CD4-positive, alpha-beta T cell treated with Interleukin-1 beta for 1 hour (primary cell): ENCODE measurements at regions not wholly inside any gene's neighbourhood (a gene's known extent, or its start where the extent isn't known, plus 50 kb on each side); places are given as distances from the start of the nearest gene placed in this dataset.
A peak's percentile ranks its signal among the peaks of the same experiment; 100 is the strongest.
"Not testable (repeated sequence)": the region's sequence is repeated elsewhere in the genome, so short reads cannot be mapped to it uniquely, and the experiment has no call there.

Source experiments
- DNase-seq, 2 donors: peaks; one replicate each; pipeline ENCODE4 v3.0.0-alpha.2; 2020 to 2022

- DNase-seq, result no peak
Observed at GRCh38 chrX:1853916-1854315, 239.1 kb downstream of the ASMT start.

DNA sequence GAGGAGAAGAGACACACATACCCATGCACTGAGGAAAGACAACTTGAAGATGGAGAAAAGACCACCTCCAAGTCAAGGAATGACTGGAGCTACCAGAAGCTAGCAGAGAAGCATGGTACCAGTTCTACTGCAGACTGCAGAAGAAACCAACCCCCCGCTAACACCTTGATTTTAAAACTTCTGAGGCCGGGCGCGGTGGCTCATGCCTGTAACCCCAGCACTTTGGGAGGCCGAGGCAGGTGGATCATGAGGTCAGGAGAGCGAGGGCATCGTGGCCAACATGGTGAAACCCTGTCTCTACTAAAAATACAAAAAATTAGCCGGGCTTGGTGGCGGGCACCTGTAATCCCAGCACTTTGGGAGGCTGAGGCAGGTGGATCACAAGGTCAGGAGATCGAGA, 240.0 kb downstream of the ASMT start:
- DNase-seq, result not testable (repeated sequence)

DNA sequence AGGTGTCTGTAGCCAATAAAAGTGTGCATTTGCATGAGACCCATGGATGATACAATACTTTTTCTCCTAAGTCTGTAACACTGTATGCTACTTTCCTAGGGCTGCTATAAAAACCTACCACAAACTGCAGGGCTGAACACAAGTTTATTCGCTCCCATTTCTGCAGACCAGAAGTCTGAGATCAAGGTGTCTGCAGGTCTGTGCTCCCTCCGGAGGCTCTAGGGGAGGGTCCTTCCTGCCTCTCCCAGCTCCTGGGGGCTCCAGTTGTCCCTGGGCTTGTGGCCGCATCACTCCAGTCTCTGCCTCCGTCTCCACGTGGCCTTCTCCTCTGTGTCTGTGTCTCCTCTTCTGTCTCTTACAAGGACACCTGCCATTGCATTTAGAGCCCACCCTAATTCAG, 244.4 kb downstream of the ASMT start:
- not testable (repeated sequence) for DNase-seq

DNA sequence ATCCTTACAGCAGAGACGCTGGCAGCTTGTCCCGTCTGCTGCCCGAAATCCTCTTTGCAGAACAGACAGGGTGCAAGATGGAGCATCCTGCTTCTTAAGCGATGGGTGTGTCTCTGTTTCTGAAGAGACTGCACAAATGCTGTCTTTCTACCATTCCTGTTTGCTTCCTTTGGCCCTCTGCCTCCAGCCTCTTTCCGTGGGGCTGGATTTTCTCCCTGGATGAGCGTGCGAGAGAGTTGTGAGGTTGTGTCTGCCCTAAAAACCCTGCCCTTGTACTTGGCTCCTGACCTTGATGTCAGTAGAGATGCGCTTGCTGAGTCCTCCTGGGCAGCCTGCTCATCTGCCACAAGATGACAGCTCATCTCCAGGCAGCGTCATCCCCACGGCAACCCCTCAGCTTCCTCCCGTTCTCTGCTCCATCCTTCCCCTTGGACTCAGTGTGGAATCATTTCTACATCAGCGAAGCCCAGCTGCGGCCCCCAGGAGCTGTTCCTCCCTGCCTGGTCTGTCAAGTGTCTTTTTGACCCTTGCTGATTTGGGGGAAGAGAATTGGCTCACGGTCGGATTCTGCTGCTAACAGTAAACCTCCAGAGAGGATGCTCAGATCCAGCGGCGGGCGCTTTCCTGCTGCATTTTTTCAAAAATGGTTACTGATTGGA, 246.2 kb downstream of the ASMT start:
- DNase-seq, result peak in 1 of 2 donors; percentile 1

GRCh38 chrX:1863995-1864394, 249.1 kb downstream of the ASMT start:
- DNase-seq, result not testable (repeated sequence)

GRCh38 chrX:1870421-1870820, 255.6 kb downstream of the ASMT start:
- DNase-seq, result no peak

GRCh38 chrX:1871887-1872286, 257.0 kb downstream of the ASMT start:
- DNase-seq, result no peak

DNA sequence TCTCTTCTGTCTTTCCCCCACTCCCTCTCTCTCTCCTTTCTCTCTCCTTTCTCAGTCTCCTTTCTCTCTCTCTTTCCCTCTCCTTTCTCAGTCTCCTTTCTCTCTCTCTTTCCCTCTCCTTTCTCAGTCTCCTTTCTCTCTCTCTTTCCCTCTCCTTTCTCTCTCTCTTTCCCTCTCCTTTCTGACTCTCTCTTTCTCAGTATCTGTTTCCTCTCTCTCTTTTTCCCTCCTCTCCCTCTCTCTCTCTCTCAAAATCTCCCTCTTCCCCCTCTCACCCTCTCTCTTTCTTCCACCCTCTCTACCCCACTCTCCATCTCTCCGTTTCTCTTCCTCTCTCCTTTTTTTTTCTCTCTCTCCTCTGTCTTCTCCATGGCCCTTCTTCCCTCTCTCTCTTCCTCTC, 258.8 kb downstream of the ASMT start:
- no peak for DNase-seq

- no peak for DNase-seq
Observed at GRCh38 chrX:1874416-1874815, 259.6 kb downstream of the ASMT start.

- DNase-seq, result no peak
Observed at GRCh38 chrX:1874899-1875298, 260.0 kb downstream of the ASMT start.

GRCh38 chrX:1876041-1876440, 261.2 kb downstream of the ASMT start:
- DNase-seq, result no peak

- DNase-seq, result no peak
Observed at GRCh38 chrX:1877780-1878179, 262.9 kb downstream of the ASMT start.

DNA sequence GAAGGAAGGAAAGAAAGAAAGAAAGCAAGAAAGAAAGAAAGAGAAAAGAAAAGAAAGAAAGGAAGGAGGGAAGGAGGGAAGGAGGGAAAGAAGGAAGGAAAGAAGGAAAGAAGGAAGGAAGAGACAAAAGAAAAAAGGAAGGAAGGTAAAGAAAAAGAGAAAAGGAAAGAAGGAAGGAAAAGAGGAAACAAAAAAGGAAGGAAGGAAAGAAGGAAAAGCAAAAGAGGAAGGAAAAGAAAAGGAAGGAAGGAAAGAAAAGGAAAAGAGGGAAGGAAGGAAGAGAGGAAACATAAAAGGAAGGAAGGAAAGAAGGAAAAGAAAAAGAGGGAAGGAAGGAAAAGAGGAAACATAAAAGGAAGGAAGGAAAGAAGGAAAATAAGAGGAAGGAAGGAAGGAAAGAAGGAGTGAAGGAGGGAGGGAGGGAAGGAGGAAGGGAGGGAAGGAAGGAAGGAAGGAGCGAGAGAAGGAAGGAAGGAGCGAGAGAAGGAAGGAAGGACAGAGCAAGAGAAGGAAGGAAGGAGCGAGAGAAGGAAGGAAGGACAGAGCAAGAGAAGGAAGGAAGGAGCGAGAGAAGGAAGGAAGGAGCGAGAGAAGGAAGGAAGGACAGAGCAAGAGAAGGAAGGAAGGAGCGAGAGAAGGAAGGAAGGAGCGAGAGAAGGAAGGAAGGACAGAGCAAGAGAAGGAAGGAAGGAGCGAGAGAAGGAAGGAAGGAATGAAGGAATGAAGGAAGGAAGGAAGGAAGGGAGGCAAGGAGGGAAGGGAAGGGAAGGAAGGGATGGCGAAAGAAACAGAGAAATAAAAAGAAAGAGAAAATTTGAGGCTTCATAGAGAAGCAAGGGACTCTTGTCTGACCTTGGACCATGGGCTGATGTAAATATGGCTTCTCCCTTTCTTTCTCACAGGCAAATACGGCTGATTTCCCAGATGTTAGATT, 266.3 kb downstream of the ASMT start:
- DNase-seq, result not testable (repeated sequence)

- DNase-seq, result no peak
Observed at GRCh38 chrX:1883772-1884171, 268.9 kb downstream of the ASMT start.

DNA sequence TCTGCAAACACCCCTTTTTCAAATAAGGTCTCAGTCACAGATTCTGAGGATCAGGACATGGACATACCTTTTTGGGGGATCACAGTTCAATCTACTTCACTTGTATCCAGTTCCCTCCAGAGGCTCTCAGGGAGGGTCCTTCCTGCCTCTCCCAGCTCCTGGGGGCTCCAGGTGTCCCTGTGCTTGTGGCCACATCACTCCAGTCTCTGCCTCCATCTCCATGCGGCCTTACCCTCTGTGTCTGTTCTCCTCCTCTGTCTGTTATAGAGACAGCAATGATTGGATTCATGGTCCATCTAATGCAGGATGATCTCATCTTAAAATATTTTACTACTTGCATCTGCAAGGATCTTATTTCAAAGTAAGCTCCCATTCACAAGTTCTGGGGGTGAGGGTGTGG, 269.6 kb downstream of the ASMT start:
- no peak for DNase-seq

- DNase-seq, result no peak
Observed at GRCh38 chrX:1885116-1885515, 270.3 kb downstream of the ASMT start.

DNA sequence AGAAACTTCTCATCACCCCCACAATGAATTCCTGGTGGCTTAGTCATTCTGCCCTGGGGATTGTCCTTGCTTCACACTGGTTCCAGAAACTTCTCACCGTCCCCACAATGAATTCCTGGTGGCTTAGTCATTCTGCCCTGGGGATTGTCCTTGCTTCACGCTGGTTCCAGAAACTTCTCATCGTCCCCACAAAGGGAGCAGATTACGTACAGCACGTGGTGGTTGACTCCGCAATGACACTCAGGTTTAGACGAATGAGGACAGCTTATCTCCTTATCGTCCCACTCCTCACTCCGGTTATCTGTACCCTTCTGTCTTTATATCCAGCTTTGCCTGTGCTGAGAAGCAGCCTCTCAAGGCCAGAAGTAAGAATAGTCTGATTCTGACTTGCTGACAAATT, 273.4 kb downstream of the ASMT start:
- not testable (repeated sequence) for DNase-seq

- no peak for DNase-seq
Observed at GRCh38 chrX:1894026-1894294, 279.1 kb downstream of the ASMT start.

DNA sequence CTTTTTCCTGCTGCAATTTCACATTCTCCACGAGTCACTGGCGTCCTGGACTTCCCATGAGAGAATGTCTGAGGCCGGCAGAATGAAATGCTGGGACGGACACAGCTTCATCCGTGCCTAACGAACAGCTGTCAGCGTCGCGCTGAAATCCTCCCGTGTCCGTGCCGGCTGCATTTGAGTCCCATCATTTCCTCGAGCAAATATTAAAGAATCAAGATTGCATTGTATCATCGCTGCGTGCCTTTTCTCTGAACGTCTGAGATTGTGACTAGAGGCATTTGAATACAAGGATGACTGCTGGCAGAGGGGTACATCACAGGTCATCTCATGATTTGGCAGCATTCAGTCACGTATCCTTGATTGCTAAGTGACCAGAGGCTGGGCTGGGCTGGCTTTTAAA, 279.9 kb downstream of the ASMT start:
- no peak for DNase-seq

DNA sequence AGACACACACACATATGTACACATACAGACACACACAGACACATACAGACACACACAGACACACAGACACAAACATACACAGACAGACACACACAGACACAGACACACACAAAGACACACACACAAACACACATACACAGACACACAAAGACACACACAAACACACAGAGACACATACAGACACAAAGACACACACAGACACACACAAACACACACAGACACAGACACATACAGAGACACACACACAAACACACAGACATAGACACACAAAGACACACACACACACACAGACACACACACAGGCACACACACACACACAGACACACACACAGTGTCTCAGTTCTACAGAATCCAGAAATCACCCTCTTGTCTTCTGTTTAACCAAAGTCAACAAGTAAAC, 280.7 kb downstream of the ASMT start:
- no peak for DNase-seq

GRCh38 chrX:1899841-1900240, 285.0 kb downstream of the ASMT start:
- DNase-seq, result no peak

DNA sequence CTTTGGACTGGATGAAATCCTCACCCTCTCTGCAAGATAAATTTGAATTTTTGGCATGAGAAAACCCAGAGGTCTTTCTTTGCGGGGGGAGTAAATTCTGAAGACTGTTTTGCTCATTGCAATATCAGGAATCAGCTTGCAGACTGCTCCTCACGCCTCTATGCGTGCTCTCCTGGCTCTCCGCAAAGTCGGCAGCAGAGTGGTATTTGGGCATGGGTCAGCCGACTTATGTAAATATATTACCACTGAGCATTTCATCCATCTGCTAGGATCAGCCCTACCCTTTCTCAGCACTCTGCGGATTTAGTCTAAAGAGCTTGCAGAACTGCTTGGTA, 288.0 kb downstream of the ASMT start:
- no peak for DNase-seq

GRCh38 chrX:1903236-1903935, 288.5 kb downstream of the ASMT start:
- DNase-seq, result no peak

- no peak for DNase-seq
Observed at GRCh38 chrX:1904663-1905218, 289.9 kb downstream of the ASMT start.
